Neural cell (in vitro differentiated cells): ENCODE measurements at regions not wholly inside any gene's neighbourhood (a gene's known extent, or its start where the extent isn't known, plus 50 kb on each side); places are given as distances from the start of the nearest gene placed in this dataset.

Experiments
- H2AFZ ChIP-seq: fragments of 200-600, 300-800 bp; sonication (generic), shearing (Covaris generic); 2 replicates; pipeline ENCODE4 v1.6.0; 2014; ENCODE audit warnings: low read depth, mild to moderate bottlenecking, antibody characterized with exemption, low read length, moderate library complexity
- H3F3A ChIP-seq: fragments of 200-600 bp; shearing (Covaris generic); 2 replicates; pipeline ENCODE4 v1.6.1; 2016; ENCODE audit warnings: mild to moderate bottlenecking, moderate library complexity, mixed read lengths, antibody characterized with exemption, low read length; ENCODE audit not compliant: insufficient read depth, poor library complexity, severe bottlenecking
- H3K27ac ChIP-seq: fragments of 200-600, 300-800 bp; sonication (generic), shearing (Covaris generic); 2 replicates; pipeline ENCODE4 v1.5.1; 2014; ENCODE audit warnings: mild to moderate bottlenecking, low read length, moderate library complexity
- H3K27me3 ChIP-seq: fragments of 300-800, 200-600 bp; sonication (generic), shearing (Covaris generic); 2 replicates; pipeline ENCODE4 v1.6.0; 2014; ENCODE audit warnings: mild to moderate bottlenecking, low read depth, low read length, moderate library complexity; ENCODE audit not compliant: insufficient read depth
- H3K36me3 ChIP-seq: fragments of 300-800, 200-600 bp; sonication (generic), shearing (Covaris generic); 2 replicates; pipeline ENCODE4 v1.5.1; 2014; ENCODE audit warnings: mild to moderate bottlenecking, antibody characterized with exemption, low read length, moderate library complexity; ENCODE audit not compliant: insufficient read depth
- H3K4me2 ChIP-seq: fragments of 300-800, 200-600 bp; sonication (generic), shearing (Covaris generic); 2 replicates; pipeline ENCODE4 v1.6.0; 2014; ENCODE audit warnings: mild to moderate bottlenecking, low read length
- H3K4me3 ChIP-seq: fragments of 300-800, 200-600 bp; sonication (generic), shearing (Covaris generic); 2 replicates; pipeline ENCODE4 v1.5.1; 2014; ENCODE audit warnings: mild to moderate bottlenecking, low read length, moderate library complexity
- H3K79me2 ChIP-seq: fragments of 200-600 bp; shearing (Covaris generic); replicated peaks from 2 replicates; pipeline ENCODE4 v1.6.0; 2014; ENCODE audit warnings: mild to moderate bottlenecking, low read length, moderate library complexity; ENCODE audit not compliant: insufficient read depth
- H3K9ac ChIP-seq: fragments of 300-800, 200-600 bp; sonication (generic), shearing (Covaris generic); 2 replicates; pipeline ENCODE4 v1.6.1; 2016; ENCODE audit warnings: mild to moderate bottlenecking, low read length, mixed read lengths
- H3K9me2 ChIP-seq: fragments of 200-600 bp; shearing (Covaris generic); 2 replicates; pipeline ENCODE4 v1.6.1; 2016; ENCODE audit warnings: mild to moderate bottlenecking, low read length, mixed read lengths; ENCODE audit not compliant: insufficient read depth
- H3K9me3 ChIP-seq: fragments of 200-600, 300-800 bp; sonication (generic), shearing (Covaris generic); 2 replicates; pipeline ENCODE4 v1.6.1; 2016; ENCODE audit warnings: mild to moderate bottlenecking, mixed run types, low read length, moderate library complexity, mixed read lengths
- H4K20me1 ChIP-seq: fragments of 200-600 bp; shearing (Covaris generic); 2 replicates; pipeline ENCODE4 v1.6.1; 2016; ENCODE audit warnings: mild to moderate bottlenecking, mixed run types; ENCODE audit not compliant: insufficient read depth
- CTCF ChIP-seq: fragments of 450-650 bp; IDR thresholded peaks from 2 replicates; pipeline ENCODE4 v1.5.1; 2014; ENCODE audit warnings: antibody characterized with exemption, mild to moderate bottlenecking, moderate library complexity; ENCODE audit not compliant: poor library complexity, severe bottlenecking
- EP300 ChIP-seq: fragments of 450-650 bp; conservative IDR thresholded peaks from 2 replicates; pipeline ENCODE4 v1.6.1; 2014; ENCODE audit warnings: antibody characterized with exemption, mild to moderate bottlenecking, moderate library complexity; ENCODE audit not compliant: poor library complexity, severe bottlenecking
- EZH2 ChIP-seq: fragments of 200-600, 300-800 bp; shearing (Covaris generic), sonication (generic); IDR thresholded peaks from 2 replicates; pipeline ENCODE4 v1.6.1; 2014; ENCODE audit warnings: antibody characterized with exemption, low read length, borderline replicate concordance, mild to moderate bottlenecking; ENCODE audit not compliant: insufficient read depth, poor library complexity, severe bottlenecking
- MXI1 ChIP-seq: fragments of 450-650 bp; conservative IDR thresholded peaks from 2 replicates; pipeline ENCODE4 v1.6.1; 2014; ENCODE audit warnings: antibody characterized with exemption, mild to moderate bottlenecking; ENCODE audit not compliant: poor library complexity, severe bottlenecking
- POLR2AphosphoS5 ChIP-seq: IDR thresholded peaks from 2 replicates; pipeline ENCODE4 v1.6.1; 2012
- RAD21 ChIP-seq: fragments of 450-650 bp; conservative IDR thresholded peaks from 2 replicates; pipeline ENCODE4 v1.6.1; 2014; ENCODE audit warnings: antibody characterized with exemption, mild to moderate bottlenecking, moderate library complexity
- REST ChIP-seq: IDR thresholded peaks from 2 replicates; pipeline ENCODE4 v1.6.1; 2012; ENCODE audit warnings: borderline replicate concordance
- SMC3 ChIP-seq: fragments of 450-650 bp; conservative IDR thresholded peaks from 2 replicates; pipeline ENCODE4 v1.6.1; 2014; ENCODE audit warnings: antibody characterized with exemption, mild to moderate bottlenecking, moderate library complexity; ENCODE audit not compliant: poor library complexity
- TAF1 ChIP-seq: IDR thresholded peaks from 2 replicates; pipeline ENCODE4 v1.6.1; 2012; ENCODE audit warnings: low read depth

- TF ChIP-seq EZH2 (no peak), EP300 (no peak), SMC3 (no peak), POLR2AphosphoS5 (no peak), MXI1 (no peak)
- no peaks in the 10 kb centered on the region for H3K36me3 ChIP-seq
- no peak overlapping the region for H3K27ac ChIP-seq
- H3F3A ChIP-seq = no peaks in the 10 kb centered on the region
- no peaks in the 10 kb centered on the region for H3K9me3 ChIP-seq
- H3K27me3 ChIP-seq = no peaks in the 10 kb centered on the region
- H3K9ac ChIP-seq = no peak overlapping the region
- H4K20me1 ChIP-seq = no peaks in the 10 kb centered on the region
- no peak overlapping the region for H3K4me3 ChIP-seq
- H2AFZ ChIP-seq = no peak overlapping the region
- no peaks in the 10 kb centered on the region for H3K9me2 ChIP-seq
- H3K4me2 ChIP-seq = no peak overlapping the region
- no peaks in the 10 kb centered on the region for H3K79me2 ChIP-seq
Measured at GRCh38 chr2:117714110-117714509, 100.4 kb upstream of the DDX18 start.

GRCh38 chr2:117714745-117715417 is 99.6 kb upstream of the DDX18 start:
- no peaks in the 10 kb centered on the region for H3K79me2 ChIP-seq
- H2AFZ ChIP-seq = no peak overlapping the region
- H3K27ac ChIP-seq = no peak overlapping the region
- H3F3A ChIP-seq = no peaks in the 10 kb centered on the region
- no peaks in the 10 kb centered on the region for H3K27me3 ChIP-seq
- H4K20me1 ChIP-seq = no peaks in the 10 kb centered on the region
- no peak overlapping the region for H3K4me3 ChIP-seq
- TF ChIP-seq TAF1 (no peak), REST (no peak), EZH2 (no peak), RAD21 (no peak), SMC3 (no peak), POLR2AphosphoS5 (no peak), MXI1 (no peak), EP300 (no peak), CTCF (no peak)
- no peak overlapping the region for H3K9ac ChIP-seq
- H3K9me3 ChIP-seq = no peaks in the 10 kb centered on the region
- no peaks in the 10 kb centered on the region for H3K36me3 ChIP-seq
- H3K4me2 ChIP-seq = no peak overlapping the region
- H3K9me2 ChIP-seq = no peaks in the 10 kb centered on the region
